IgD-negative memory B cell (primary cell): ENCODE measurements at regions not wholly inside any gene's neighbourhood (a gene's known extent, or its start where the extent isn't known, plus 50 kb on each side); places are given as distances from the start of the nearest gene placed in this dataset.

Experiments
- H3K27ac Mint-ChIP-seq, 3 donors: one replicate each; pipeline ENCODE4 v1.8.0; 2020 to 2022; ENCODE audit warnings: mild to moderate bottlenecking in 3 of 3, mixed read lengths in 3 of 3, moderate library complexity in 1 of 3
- H3K27me3 Mint-ChIP-seq: one replicate; pipeline ENCODE4 v1.8.0; 2021; ENCODE audit warnings: mixed read lengths
- H3K36me3 Mint-ChIP-seq: one replicate; pipeline ENCODE4 v1.8.0; 2020; ENCODE audit warnings: mild to moderate bottlenecking, mixed read lengths
- H3K4me1 Mint-ChIP-seq, 3 donors: one replicate each; pipeline ENCODE4 v1.8.0; 2020 to 2022; ENCODE audit warnings: mixed read lengths in 3 of 3, mild to moderate bottlenecking in 1 of 3
- H3K4me3 Mint-ChIP-seq, 4 donors: one replicate each; pipeline ENCODE4 v1.8.0; 2020 to 2022; ENCODE audit warnings: mild to moderate bottlenecking in 4 of 4, mixed read lengths in 4 of 4, moderate library complexity in 3 of 4
- H3K9me3 Mint-ChIP-seq, 3 donors: one replicate each; pipeline ENCODE4 v1.8.0; 2020 to 2021; ENCODE audit warnings: mixed read lengths in 3 of 3, mild to moderate bottlenecking in 1 of 3

GRCh38 chr14:100654025-100654813, 67.0 kb upstream of the BEGAIN start:
- peaks cover 3 to 10% (median 9%) of the 10 kb centered on the region in 3 donors for H3K4me1 Mint-ChIP-seq
- no peaks in the 10 kb centered on the region for H3K36me3 Mint-ChIP-seq
- peak overlapping the region in 2 of 4 donors; percentile 68 to 86 for H3K4me3 Mint-ChIP-seq

GRCh38 chr14:100654814-100655740, 67.9 kb upstream of the BEGAIN start:
- H3K36me3 Mint-ChIP-seq: no peaks in the 10 kb centered on the region
- H3K9me3 Mint-ChIP-seq: no peaks in the 10 kb centered on the region

More at GRCh38 chr14:100654025-100654813, 67.0 kb upstream of the BEGAIN start:
- peaks cover 20% of the 10 kb centered on the region for H3K27me3 Mint-ChIP-seq
- H3K9me3 Mint-ChIP-seq: no peaks in the 10 kb centered on the region
- H3K27ac Mint-ChIP-seq: no peak overlapping the region

GRCh38 chr14:100655741-100656085, 68.5 kb upstream of the BEGAIN start:
- Mint-ChIP-seq H3K4me1 (peaks cover 3 to 10% (median 9%) of the 10 kb centered on the region in 3 donors), H3K9me3 (no peaks in the 10 kb centered on the region), H3K36me3 (no peaks in the 10 kb centered on the region), H3K27me3 (peaks cover 20% of the 10 kb centered on the region), H3K27ac (no peak overlapping the region), H3K4me3 (peak overlapping the region in 1 of 4 donors; percentile 63)

More at GRCh38 chr14:100654814-100655740, 67.9 kb upstream of the BEGAIN start:
- H3K4me3 Mint-ChIP-seq: peak overlapping the region in 1 of 4 donors; percentile 63
- no peak overlapping the region for H3K27ac Mint-ChIP-seq
- H3K4me1 Mint-ChIP-seq: peaks cover 3 to 10% (median 9%) of the 10 kb centered on the region in 3 donors
- H3K27me3 Mint-ChIP-seq: peaks cover 20% of the 10 kb centered on the region

- no peaks in the 10 kb centered on the region for H3K9me3 Mint-ChIP-seq
These were observed 69.7 kb upstream of the DLK1 start for GRCh38 chr14:100656996-100657395.

GRCh38 chr14:100657780-100658179, 68.9 kb upstream of the DLK1 start:
- H3K4me1 Mint-ChIP-seq: peaks cover 3 to 10% (median 9%) of the 10 kb centered on the region in 3 donors
- peak overlapping the region in 1 of 3 donors; percentile 67 for H3K27ac Mint-ChIP-seq
- no peaks in the 10 kb centered on the region for H3K36me3 Mint-ChIP-seq
- H3K27me3 Mint-ChIP-seq: peaks cover 17% of the 10 kb centered on the region
- H3K9me3 Mint-ChIP-seq: no peaks in the 10 kb centered on the region
- no peak overlapping the region for H3K4me3 Mint-ChIP-seq

More at GRCh38 chr14:100656996-100657395, 69.7 kb upstream of the DLK1 start:
- Mint-ChIP-seq H3K36me3 (no peaks in the 10 kb centered on the region), H3K27ac (no peak overlapping the region), H3K4me3 (no peak overlapping the region), H3K4me1 (peaks cover 3 to 10% (median 9%) of the 10 kb centered on the region in 3 donors), H3K27me3 (peaks cover 17% of the 10 kb centered on the region)

GRCh38 chr14:100658181-100658886, 68.4 kb upstream of the DLK1 start:
- H3K27ac Mint-ChIP-seq: no peak overlapping the region
- peaks cover 17% of the 10 kb centered on the region for H3K27me3 Mint-ChIP-seq
- no peak overlapping the region for H3K4me3 Mint-ChIP-seq

GRCh38 chr14:100659345-100660001, 67.2 kb upstream of the DLK1 start:
- peaks cover 0 to under 1% (median 0%) of the 10 kb centered on the region in 3 donors for H3K4me1 Mint-ChIP-seq
- peaks cover 0 to 2% (median 0%) of the 10 kb centered on the region in 3 donors for H3K9me3 Mint-ChIP-seq
- H3K36me3 Mint-ChIP-seq: no peaks in the 10 kb centered on the region
- peaks cover 6% of the 10 kb centered on the region for H3K27me3 Mint-ChIP-seq
- H3K4me3 Mint-ChIP-seq: no peak overlapping the region
- no peak overlapping the region for H3K27ac Mint-ChIP-seq

More at GRCh38 chr14:100658181-100658886, 68.4 kb upstream of the DLK1 start:
- H3K4me1 Mint-ChIP-seq: peaks cover 3 to 10% (median 9%) of the 10 kb centered on the region in 3 donors
- H3K9me3 Mint-ChIP-seq: peaks cover 0 to 2% (median 0%) of the 10 kb centered on the region in 3 donors
- no peaks in the 10 kb centered on the region for H3K36me3 Mint-ChIP-seq

GRCh38 chr14:100660498-100660881, 66.2 kb upstream of the DLK1 start:
- H3K27ac Mint-ChIP-seq: no peak overlapping the region
- no peak overlapping the region for H3K4me3 Mint-ChIP-seq

GRCh38 chr14:100660882-100661635, 65.6 kb upstream of the DLK1 start:
- Mint-ChIP-seq H3K4me1 (peaks cover 0 to 5% (median 0%) of the 10 kb centered on the region in 3 donors), H3K4me3 (no peak overlapping the region), H3K9me3 (peaks cover 0 to 2% (median 1%) of the 10 kb centered on the region in 3 donors)

More at GRCh38 chr14:100660498-100660881, 66.2 kb upstream of the DLK1 start:
- peaks cover 6% of the 10 kb centered on the region for H3K27me3 Mint-ChIP-seq
- peaks cover 2% of the 10 kb centered on the region for H3K36me3 Mint-ChIP-seq
- H3K9me3 Mint-ChIP-seq: peaks cover 0 to 2% (median 1%) of the 10 kb centered on the region in 3 donors
- H3K4me1 Mint-ChIP-seq: peaks cover 0 to 5% (median 0%) of the 10 kb centered on the region in 3 donors

GRCh38 chr14:100662879-100663760, 63.6 kb upstream of the DLK1 start:
- peak overlapping the region in 1 of 4 donors; percentile 17 for H3K4me3 Mint-ChIP-seq
- H3K9me3 Mint-ChIP-seq: peaks cover 0 to 2% (median 1%) of the 10 kb centered on the region in 3 donors

More at GRCh38 chr14:100660882-100661635, 65.6 kb upstream of the DLK1 start:
- H3K36me3 Mint-ChIP-seq: peaks cover 2% of the 10 kb centered on the region
- H3K27ac Mint-ChIP-seq: no peak overlapping the region
- peaks cover 2% of the 10 kb centered on the region for H3K27me3 Mint-ChIP-seq

GRCh38 chr14:100663761-100664052, 63.0 kb upstream of the DLK1 start:
- peaks cover 0 to 5% (median 0%) of the 10 kb centered on the region in 3 donors for H3K4me1 Mint-ChIP-seq
- H3K9me3 Mint-ChIP-seq: peaks cover 0 to 2% (median 1%) of the 10 kb centered on the region in 3 donors
- peaks cover 2% of the 10 kb centered on the region for H3K36me3 Mint-ChIP-seq
- peaks cover 1% of the 10 kb centered on the region for H3K27me3 Mint-ChIP-seq
- no peak overlapping the region for H3K4me3 Mint-ChIP-seq
- H3K27ac Mint-ChIP-seq: peak overlapping the region in 1 of 3 donors; percentile 64

More at GRCh38 chr14:100662879-100663760, 63.6 kb upstream of the DLK1 start:
- peak overlapping the region in 1 of 3 donors; percentile 64 for H3K27ac Mint-ChIP-seq
- H3K27me3 Mint-ChIP-seq: peaks cover 1% of the 10 kb centered on the region
- H3K36me3 Mint-ChIP-seq: peaks cover 2% of the 10 kb centered on the region
- peaks cover 0 to 5% (median 0%) of the 10 kb centered on the region in 3 donors for H3K4me1 Mint-ChIP-seq

GRCh38 chr14:100664231-100664630, 62.5 kb upstream of the DLK1 start:
- H3K4me3 Mint-ChIP-seq: no peak overlapping the region
- H3K36me3 Mint-ChIP-seq: peaks cover 2% of the 10 kb centered on the region
- peaks cover 0 to 2% (median 1%) of the 10 kb centered on the region in 3 donors for H3K9me3 Mint-ChIP-seq
- no peak overlapping the region for H3K27ac Mint-ChIP-seq
- H3K27me3 Mint-ChIP-seq: peaks cover 1% of the 10 kb centered on the region
- peaks cover 0 to 5% (median 0%) of the 10 kb centered on the region in 3 donors for H3K4me1 Mint-ChIP-seq
